H1 (cell line): ENCODE measurements at regions not wholly inside any gene's neighbourhood (a gene's known extent, or its start where the extent isn't known, plus 50 kb on each side); places are given as distances from the start of the nearest gene placed in this dataset.

Source experiments
- EP300 ChIP-seq, 2 experiments: IDR thresholded peaks; 1 replicate in 1 of 2; 2 replicates in 1 of 2; pipeline ENCODE4 v1.6.1; 2011 to 2012; ENCODE audit warnings: low read depth in 2 of 2, low read length in 2 of 2, mild to moderate bottlenecking in 2 of 2, borderline replicate concordance in 1 of 2, inconsistent platforms in 1 of 2, moderate library complexity in 1 of 2
- EZH2 ChIP-seq: fragments of 200-600 bp; sonication (generic); IDR thresholded peaks from 2 replicates; pipeline ENCODE4 v1.7.1; 2012; ENCODE audit warnings: low read depth, mild to moderate bottlenecking, moderate library complexity, low read length, inconsistent platforms; ENCODE audit not compliant: severe bottlenecking
- PHF8 ChIP-seq: fragments of 200-600 bp; sonication (generic); conservative IDR thresholded peaks from 2 replicates; pipeline ENCODE4 v1.7.1; 2012; ENCODE audit warnings: low read depth, mild to moderate bottlenecking, inconsistent platforms, low read length, moderate library complexity
- SIN3A ChIP-seq, 2 experiments: IDR thresholded peaks in 1 of 2; conservative IDR thresholded peaks in 1 of 2; 2 replicates each; pipeline ENCODE4 v1.6.1; 2011 to 2012; ENCODE audit warnings: low read length in 2 of 2, improper control_type of control experiment in 1 of 2, low read depth in 1 of 2, mild to moderate bottlenecking in 1 of 2
- SP4 ChIP-seq: IDR thresholded peaks from 2 replicates; pipeline ENCODE4 v1.6.1; 2012; ENCODE audit warnings: low read length, inconsistent platforms

GRCh38 chr3:165903885-165904630, 66.8 kb upstream of the BCHE start:
- no peak for TF ChIP-seq SP4
- TF ChIP-seq PHF8: no peak
- no peak for TF ChIP-seq EZH2
- no peak for TF ChIP-seq EP300 (IDR thresholded peaks at IDR 0.05; ENCODE audit: borderline replicate concordance in 1 of 2, low read depth in 2 of 2, low read length in 2 of 2)
- TF ChIP-seq SIN3A (conservative IDR thresholded peaks at IDR 0.05 in 1 of 2, IDR thresholded peaks at IDR 0.05 in 1 of 2; ENCODE audit: low read depth in 1 of 2, low read length in 2 of 2): no peak
